SKM-1 treated with dmso at 0.1 percent for 144 hours (cell line): ENCODE measurements at regions not wholly inside any gene's neighbourhood (a gene's known extent, or its start where the extent isn't known, plus 50 kb on each side); places are given as distances from the start of the nearest gene placed in this dataset.
"Not testable (repeated sequence)": the region's sequence is repeated elsewhere in the genome, so short reads cannot be mapped to it uniquely, and the experiment has no call there.

Experiments used
- DNase-seq: peaks from one replicate; lab custom pipeline; 2025; ENCODE audit not compliant: unreplicated experiment; lab: John Stamatoyannopoulos, UW

GRCh38 chr12:124214574-124214973, 80.3 kb upstream of the RFLNA start:
- DNase-seq: no peak

- DNase-seq: no peak
Observed at GRCh38 chr12:124216966-124217365, 77.9 kb upstream of the RFLNA start.

- DNase-seq: no peak
Observed at GRCh38 chr12:124217508-124218242, 77.2 kb upstream of the RFLNA start.

- no peak for DNase-seq
Observed at GRCh38 chr12:124218243-124218560, 76.7 kb upstream of the RFLNA start.

- DNase-seq: not testable (repeated sequence)
Observed at GRCh38 chr12:124218650-124219049, 76.2 kb upstream of the RFLNA start.

GRCh38 chr12:124222368-124223245, 72.3 kb upstream of the RFLNA start:
- DNase-seq: no peak

- not testable (repeated sequence) for DNase-seq
Observed at GRCh38 chr12:124223733-124224138, 71.2 kb upstream of the RFLNA start.

- no peak for DNase-seq
Observed at GRCh38 chr12:124224535-124225110, 70.3 kb upstream of the RFLNA start.

- no peak for DNase-seq
Observed at GRCh38 chr12:124225730-124226129, 69.2 kb upstream of the RFLNA start.

- no peak for DNase-seq
Observed at GRCh38 chr12:124227951-124228711, 66.8 kb upstream of the RFLNA start.

- no peak for DNase-seq
Observed at GRCh38 chr12:124229520-124229919, 65.4 kb upstream of the RFLNA start.

- DNase-seq: no peak
Observed at GRCh38 chr12:124230117-124230757, 64.7 kb upstream of the RFLNA start.

GRCh38 chr12:124230789-124231188, 64.1 kb upstream of the RFLNA start:
- no peak for DNase-seq

- no peak for DNase-seq
Observed at GRCh38 chr12:124231980-124232653, 62.8 kb upstream of the RFLNA start.

GRCh38 chr12:124232654-124232987, 62.3 kb upstream of the RFLNA start:
- DNase-seq: no peak

- DNase-seq: no peak
Observed at GRCh38 chr12:124233041-124233796, 61.7 kb upstream of the RFLNA start.

GRCh38 chr12:124233846-124234640, 60.9 kb upstream of the RFLNA start:
- peak; percentile 2 for DNase-seq

GRCh38 chr12:124236625-124237031, 58.3 kb upstream of the RFLNA start:
- DNase-seq: no peak

GRCh38 chr12:124238886-124239285, 56.0 kb upstream of the RFLNA start:
- no peak for DNase-seq
